CD1c-positive myeloid dendritic cell (primary cell): ENCODE measurements at regions not wholly inside any gene's neighbourhood (a gene's known extent, or its start where the extent isn't known, plus 50 kb on each side); places are given as distances from the start of the nearest gene placed in this dataset.
"Not testable (repeated sequence)": the region's sequence is repeated elsewhere in the genome, so short reads cannot be mapped to it uniquely, and the experiment has no call there.

Experiments used
- DNase-seq: peaks from one replicate; pipeline ENCODE4 v3.0.0-alpha.2; 2016; ENCODE audit errors: extremely low spot score

DNA sequence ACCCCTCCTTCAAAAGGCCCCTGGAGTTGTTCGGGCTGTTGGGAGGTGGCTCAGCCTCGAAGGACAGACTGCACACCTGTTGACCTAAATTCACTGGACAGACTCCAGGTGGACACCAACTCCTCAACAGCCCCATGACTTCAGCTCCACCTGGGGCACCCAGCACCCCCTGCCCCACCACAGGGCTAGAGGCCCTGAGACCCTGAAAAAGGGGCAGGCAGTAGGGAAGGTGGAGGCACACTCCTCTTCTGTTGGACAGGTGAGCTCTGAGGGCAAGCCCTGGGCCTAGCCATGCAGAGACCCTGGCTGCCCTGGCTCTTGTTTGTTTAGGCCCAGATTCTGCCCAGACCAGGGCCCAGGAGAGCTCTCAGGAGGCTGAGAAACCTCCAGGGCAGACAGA lies 409.7 kb upstream of the CAMK1G start:
- not testable (repeated sequence) for DNase-seq

DNA sequence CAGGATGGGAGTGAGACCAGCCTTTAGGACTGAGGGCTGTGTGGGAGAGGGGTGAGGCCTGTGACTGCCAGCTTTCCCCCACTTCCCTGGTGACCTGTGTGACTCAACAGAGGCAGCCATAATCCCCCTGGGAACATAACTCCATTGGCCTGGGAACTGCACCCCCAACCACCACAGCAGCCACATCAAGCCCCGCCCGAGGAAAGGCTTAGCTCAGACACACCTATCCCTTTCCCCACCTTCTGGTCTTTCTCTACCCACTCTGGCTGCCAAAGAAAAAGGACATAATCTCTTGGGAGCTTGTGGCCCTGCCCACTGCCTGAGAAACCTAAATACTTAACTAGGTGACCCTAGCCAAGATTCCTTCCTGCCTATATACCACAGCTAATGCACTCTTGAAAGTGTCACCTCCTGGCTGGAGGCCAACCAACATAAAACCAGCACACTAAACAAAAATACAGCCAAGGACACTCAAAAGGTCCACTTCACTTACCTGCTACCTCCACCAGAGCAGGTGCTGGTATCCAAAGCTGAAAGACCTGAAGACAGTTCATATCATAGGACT lies 406.6 kb upstream of the CAMK1G start:
- DNase-seq, result no peak

DNA sequence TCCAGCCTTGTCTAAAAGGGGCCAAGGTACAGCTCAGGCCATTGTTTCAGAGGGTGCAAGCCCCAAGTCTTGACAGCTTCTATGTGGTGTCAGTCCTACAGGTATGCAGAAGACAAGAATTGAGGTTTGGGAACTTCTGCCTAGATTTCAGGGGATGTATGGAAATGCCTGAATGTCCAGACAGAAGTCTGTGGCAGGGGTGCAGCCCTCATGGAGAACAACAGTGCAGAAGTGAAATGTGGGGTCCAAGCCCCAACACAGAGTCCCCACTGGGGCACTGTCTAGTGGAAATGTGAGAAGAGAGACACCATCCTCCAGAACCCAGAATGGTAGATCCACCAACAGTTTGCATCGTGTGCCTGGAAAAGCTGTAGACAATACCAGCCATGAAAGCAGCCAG lies 400.3 kb upstream of the CAMK1G start:
- no peak for DNase-seq

DNA sequence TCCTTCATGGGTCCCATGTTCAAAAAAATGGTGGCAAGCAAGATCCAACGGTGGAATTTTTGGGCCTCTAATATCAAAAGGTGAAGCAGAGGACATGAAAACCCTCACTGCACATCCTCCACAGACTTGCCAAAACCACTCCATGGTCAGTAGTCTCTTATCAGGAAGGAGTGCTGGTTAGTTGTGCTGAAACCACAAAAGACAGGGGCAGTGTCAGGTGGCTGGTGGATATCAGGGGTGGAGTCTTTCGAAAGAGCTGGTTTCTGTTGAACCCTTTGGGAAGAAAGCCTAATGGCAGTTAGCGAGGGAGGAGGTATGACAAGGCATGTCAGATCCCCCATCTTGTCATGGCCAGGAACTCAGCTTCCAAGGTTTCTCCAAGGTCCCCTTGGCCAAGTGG lies 395.9 kb upstream of the CAMK1G start:
- no peak for DNase-seq

DNA sequence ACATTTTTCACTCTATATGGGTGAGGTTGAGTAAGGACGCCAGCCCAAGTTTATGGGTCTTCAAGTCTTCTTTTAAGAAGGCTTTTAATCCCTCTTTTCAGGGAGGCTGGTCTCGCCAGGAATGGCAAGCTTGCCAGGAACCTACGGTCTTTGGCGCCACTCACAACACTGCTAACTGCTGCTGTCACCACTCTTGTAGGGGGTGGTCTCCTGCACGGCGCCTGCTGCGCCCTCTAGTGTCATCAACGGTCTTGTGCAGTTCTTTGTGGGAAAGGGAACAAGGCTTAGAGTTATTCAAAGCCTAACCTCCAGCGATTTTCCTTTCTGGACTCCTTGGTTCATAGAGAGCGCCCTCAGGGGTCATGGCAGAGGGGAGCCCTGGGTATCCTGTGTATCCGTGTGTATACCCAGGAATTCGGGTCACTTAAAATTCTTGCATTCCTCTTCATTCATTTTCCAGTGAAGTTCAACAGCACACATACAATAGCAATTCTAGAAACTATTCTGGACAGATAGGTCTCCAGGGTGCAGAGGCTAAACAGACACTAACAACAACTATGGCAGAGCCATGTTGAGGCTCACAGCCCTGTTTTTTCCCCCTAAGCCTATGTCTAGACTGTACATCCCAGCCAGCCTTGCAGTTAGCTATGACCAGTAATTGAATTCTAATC lies 392.8 kb upstream of the CAMK1G start:
- DNase-seq, result peak; percentile 5

DNA sequence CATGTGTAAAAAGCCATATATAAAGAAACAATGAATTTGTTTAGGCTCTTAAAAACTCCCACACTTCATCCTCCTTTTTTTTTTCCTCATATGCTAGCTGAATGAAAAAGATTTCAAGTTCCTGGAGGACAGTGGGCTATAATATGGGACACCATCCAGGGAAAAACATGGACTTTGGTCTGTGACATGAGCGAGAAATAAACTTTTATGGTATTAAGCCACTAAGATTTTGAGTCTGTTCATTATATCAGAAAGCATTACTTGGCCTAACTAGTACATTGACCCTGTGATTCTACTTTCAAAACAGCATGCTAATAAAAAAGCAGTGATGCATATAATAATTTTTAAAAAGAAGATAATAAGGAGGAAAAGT lies 392.3 kb upstream of the CAMK1G start:
- no peak for DNase-seq

DNA sequence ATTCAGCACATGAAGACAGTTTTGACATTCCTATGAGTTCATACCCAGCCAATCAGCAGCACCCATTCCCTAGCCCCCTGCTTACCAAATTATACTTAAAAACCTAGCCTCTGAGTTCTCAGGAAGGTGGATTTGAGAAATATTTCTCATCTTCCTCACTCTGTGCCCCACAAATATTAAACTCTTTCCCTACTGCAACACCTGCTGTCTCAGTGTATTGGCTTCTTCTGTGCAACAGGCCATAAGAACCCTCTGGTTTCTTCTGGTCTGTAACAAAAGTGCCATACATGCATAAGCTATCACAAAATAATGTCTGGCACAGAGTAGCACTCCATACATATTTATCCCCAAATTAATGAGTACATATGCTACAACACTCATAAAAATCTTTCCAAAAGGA lies 387.4 kb upstream of the CAMK1G start:
- no peak for DNase-seq

DNA sequence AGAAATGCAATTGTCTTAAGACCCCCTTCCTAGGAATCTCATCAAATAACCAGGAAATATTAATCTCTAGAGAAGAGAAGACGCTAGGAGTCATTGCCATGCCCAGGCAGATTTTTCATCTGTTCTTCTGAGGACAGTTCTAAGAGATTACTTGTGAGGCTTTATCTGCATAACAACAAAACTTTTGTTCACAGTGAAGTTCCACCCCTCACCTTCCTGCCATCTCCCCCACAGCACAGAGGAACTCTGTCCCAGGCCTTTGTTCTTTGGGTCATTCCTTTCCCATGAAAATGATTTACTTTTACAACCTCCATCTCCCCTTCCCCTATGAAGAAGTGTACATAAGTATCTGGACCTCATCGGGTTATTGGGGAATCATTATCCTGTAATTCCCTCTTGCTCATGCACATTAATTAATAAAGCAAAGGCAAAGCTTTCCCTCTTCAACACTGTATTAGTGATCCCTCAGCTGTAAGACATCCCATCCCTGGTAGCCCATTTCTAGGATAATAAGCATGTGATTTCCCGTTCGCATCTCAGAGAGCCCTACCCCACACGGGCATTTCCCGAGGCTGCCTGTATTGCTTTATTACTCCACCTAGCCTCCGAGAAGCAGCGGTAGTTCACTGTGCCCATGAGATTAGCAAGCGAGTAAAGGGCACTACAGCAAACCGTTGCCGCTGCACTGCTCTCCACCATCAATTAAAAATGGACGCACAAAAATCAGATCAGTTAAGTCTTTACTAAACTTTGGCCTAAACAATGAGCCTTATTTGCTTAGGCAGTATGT lies 384.4 kb upstream of the CAMK1G start:
- DNase-seq, result no peak

DNA sequence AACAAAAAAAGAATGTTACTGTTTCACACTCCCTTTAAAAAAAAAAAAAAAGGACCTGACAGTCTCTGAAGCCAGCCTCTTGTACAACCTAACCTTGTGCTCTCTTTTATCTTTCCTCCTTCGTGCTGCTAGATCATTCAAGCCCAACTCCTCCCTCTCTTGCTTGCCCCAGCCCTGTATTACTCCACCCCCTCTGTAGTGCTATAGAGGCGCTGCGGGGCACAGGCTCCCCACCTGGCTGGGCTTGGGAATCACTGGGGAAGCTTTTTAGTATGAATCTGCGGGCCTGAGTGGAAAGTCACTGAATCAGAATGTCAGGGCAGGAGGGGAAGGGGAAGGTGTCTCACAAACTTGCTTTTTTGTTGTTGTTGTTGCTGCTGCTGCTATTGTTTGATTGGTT lies 383.7 kb upstream of the CAMK1G start:
- DNase-seq, result no peak

DNA sequence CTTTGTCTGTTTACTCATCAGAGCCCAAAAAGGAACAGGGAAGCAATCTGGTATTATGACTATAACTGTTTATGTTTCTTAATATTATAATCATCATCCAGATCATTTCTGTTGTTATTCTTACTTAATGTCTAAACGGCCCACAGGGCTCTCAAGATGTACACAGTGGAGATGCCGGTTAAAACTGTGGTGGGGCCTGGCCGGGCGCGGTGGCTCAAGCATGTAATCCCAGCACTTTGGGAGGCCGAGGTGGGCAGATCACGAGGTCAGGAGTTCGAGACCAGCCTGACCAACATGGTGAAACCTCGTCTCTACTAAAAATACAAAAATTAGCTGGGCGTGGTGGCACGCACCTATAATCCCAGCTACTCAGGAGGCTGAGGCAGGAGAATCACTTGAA lies 381.2 kb upstream of the CAMK1G start:
- not testable (repeated sequence) for DNase-seq

DNA sequence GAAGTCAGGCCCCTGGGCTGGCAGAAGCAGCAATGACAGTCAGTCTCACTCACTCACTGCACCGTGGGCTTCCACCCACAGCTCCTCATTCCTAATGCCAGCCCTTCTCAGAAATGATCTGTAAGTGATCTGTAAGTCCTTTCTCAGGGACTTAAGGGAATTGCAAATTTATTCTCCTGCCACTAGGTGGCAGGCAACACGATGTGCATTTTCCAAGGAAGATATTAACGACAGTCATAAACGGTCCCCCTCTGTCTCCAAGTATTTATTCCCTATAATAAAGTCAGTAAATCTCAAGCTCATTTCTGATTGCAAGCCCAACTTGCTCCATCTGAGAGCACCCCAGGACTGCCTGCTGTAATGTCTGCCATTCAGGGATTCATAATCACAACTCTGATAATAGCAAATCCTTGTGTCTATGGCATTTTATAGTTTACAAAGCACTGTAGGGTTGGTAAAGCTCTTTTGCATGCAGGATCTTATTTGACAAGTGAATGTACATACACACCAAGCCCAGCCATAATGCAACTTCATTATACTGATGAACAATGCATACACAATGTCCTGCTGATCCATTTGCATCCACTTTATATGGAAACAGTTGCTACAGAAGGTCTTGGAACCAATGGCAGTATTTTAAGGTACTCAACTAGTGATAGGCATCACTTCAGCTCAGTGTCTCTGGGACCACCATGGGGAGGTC lies 380.5 kb upstream of the CAMK1G start:
- DNase-seq, result peak; percentile 38

DNA sequence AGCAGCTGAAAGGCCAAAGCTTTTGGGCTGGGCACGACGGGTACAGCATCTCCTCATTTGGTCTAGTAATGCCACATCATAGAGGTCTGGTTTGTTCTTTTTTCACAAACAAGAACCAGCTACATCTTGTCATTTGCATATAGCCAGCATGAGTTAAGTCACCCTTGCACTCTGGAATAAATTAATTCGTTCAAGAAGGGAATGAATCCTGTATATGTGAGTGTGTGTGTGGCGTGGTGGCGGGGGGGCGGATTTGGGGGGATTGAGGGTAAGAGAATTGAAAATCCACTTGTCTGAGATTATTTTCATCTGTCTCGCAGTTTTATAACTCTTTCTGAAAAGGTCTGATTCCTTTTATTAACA lies 380.0 kb upstream of the CAMK1G start:
- DNase-seq, result no peak

DNA sequence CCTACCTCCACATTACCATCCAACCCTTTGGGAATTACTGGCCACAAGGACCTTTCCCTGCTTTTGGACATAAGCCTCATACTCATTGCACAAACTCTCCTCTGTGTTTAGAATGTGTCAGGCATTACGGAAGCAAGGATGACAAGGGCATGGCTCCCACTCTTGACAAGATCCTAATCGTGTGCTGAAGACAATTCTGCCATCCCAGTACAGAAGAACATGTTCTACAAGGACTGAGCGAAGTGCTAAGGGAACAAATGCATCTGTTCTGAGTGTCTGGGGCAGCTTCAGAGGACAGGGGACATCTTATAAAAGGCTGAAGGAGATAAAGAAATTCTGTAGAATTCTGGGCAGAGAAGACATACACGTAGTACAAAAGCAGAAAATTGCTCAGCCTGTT lies 378.5 kb upstream of the CAMK1G start:
- no peak for DNase-seq

DNA sequence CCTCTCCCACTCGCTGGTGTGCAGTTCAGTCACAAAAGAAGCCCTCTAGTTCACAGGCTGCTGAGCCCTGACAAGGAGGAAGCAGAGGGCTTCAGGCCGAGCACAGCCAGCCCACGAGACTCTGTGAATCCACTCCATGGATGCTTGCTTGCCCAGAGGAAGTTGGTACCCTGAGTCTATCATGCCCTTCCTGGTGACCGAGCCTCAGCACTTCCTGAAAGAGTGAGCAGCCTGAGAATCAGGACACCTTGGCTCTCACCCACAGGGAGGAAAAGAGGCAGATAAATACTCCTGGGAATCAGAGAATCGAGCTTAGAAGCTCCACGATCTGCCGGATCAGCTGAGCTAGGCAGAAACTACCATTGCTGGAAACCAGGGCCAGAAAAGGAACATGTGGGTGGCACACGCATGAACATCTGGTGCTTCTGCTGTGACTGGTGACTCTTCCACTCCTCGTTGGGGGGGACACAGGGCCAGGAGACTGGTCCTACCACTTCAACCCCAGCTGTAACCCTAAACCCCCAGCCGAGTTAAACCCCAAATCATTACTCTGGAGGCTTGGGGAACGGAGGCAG lies 376.3 kb upstream of the CAMK1G start:
- peak; percentile 3 for DNase-seq

DNA sequence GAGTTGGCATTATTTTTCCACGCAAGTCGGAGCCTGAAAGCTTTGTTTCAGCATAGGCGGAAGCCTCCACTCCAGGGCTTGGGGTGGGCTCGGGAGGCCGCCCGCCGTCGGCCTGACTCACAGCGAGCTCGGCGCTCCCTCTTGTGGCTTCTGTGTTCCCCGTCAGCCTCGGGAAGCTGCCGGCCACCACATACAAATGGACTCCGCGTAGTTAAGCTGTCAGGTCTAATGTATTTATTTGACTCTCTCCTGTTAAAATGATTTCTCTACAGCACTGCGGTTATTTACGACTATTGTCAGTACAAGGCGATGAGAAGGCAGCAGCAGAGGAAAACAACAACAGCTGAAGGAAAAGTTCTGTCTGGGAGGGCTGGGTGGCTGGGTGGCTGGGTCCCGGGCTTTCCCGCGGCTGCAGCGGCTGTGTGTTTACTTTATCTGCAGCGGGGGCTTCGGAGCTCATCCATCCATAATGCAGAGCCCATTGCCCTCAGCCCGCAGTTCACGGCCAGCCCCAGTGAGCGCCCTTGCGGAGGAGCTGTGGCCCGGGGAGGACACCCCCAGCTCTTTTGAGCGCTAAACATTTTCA lies 375.7 kb upstream of the CAMK1G start:
- peak; percentile 5 for DNase-seq

DNA sequence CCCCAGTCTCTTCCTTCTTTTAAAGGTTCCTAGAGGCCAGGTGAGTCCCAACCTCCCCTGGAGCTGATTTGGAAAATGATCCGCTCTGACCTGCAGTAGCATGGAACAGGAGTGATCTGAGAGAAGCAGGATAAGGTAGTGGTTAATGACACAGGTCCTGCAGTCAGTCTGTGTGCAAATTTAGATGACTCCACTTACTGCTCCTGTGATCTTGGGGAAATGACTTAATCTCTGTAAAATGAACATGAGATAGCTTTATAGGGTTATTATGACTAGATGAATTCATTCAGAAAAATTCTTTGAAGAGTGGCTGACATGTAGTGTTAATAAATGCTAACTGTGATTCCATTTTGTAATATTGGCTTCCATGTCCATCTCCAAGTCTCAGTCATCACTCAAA lies 374.9 kb upstream of the CAMK1G start:
- DNase-seq, result no peak

DNA sequence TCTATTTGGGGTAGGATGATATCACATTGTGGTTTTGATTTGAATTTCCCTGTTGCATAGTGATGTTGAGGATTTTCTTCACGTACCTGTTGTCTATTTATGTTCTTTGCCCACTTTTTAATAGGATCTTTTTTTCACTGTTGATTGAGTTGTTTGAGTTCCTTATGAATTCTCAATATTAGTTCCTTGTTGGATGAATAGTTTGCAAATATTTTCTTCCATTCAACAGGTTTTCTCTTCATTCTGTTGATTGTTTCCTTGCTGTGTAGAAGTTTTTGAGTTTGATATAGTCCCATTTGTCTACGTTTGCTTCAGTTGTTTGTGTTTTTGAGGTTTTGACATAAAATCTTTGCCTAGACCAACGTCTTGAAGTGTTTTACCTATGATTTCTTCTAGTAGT lies 369.5 kb upstream of the CAMK1G start:
- DNase-seq, result no peak

DNA sequence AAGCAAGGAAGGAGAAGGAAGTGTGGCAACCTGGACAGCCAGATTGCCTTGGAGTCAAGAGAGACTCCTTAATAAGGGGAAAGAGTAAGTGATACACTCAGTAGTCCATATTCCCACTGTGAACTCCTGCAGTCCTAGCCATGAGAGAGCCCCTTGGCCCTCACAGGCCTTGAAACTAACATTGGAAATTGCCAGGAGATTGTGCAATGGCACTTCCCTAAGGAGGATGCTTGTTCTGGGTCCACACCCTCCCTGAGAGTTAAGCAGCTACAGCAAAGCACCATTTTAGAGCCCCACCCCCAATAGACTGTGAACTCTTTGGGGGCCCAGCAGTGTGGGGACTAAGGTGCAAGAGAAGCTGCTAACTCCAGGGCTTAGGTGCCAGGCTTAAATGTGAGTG lies 367.7 kb upstream of the CAMK1G start:
- DNase-seq, result no peak

DNA sequence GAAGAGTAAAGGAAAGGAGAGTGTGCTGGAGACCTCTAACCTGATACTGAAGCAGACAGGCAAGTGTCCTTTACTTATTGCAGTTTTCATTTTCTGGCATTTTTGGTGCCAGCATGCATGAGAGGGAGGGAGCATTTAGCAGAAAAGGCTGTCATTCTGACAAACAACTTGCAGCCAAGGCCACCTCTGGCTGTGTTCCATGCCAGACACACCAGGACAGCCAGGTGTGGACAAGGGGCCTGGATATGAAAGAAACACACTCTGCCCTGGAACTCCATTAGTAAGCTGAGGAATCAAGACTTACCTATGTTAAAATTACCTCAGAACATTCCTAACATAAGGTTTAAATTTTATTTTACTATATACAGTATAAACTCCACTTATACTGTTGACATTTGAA lies 365.4 kb upstream of the CAMK1G start:
- DNase-seq, result no peak

DNA sequence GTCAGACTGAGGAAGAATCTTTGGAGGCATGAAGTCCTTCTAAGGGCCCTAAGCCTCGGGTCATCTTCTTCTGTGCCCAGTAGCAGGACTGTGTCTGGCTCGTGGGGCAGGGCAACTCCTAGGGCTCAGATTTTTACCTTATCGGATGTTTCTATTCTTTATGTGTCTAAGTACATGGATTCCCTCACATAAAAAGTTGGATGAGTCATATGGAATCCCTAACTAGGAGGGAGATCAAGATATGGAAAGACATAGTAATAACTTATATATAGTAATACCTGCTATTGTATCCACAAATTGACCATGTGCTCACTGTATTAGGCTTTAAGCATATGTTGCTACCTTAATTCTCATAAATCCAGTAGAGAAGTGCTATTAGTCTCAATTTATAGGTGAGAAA lies 364.5 kb upstream of the CAMK1G start:
- DNase-seq, result no peak

DNA sequence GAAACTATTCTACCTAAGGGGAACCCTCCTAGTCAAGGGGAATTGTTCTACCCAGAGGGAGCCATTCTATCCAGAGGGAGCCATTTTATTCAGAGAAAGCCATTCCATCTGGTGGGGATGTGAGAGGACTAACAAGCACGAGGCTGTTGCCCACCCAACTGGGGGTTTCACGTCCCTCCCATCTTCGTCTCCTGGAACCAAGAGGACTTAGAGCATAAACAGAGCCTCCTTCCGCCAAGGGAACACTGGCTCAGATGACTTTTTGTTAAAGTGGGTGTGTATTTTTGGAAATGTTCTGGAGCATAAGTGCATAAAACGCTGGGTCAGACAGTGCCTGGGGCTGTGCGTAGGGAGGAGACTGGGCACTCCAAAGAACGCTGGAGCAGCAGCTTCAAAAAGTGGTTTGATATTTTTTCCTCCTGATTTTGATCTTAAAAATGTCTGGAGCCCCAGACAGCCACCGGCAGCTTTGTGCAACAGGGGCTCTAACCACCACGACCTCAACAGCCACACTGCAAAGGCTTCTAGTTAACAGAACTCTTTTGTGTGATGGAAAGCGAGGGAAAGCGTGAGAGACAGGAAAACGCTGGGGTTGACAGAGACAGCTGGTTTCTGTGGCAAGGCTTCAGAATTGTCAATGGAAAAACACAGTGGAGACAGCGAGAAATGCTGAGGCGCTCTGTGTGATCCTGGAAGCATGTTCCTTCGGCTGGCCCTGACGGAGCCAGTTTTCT lies 363.6 kb upstream of the CAMK1G start:
- no peak for DNase-seq
